ENCODE measurements at regions not wholly inside any gene's neighbourhood (a gene's known extent, or its start where the extent isn't known, plus 50 kb on each side); places are given as distances from the start of the nearest gene placed in this dataset.

- no peak for TF ChIP-seq CTCF (IDR thresholded peaks at IDR 0.05)
- TF ChIP-seq POLR2A (IDR thresholded peaks at IDR 0.05) = no peak
Measured at GRCh38 chr12:72863671-72864070, 591.5 kb downstream of the TRHDE start.
